IMR-90 (cell line): ENCODE measurements at regions not wholly inside any gene's neighbourhood (a gene's known extent, or its start where the extent isn't known, plus 50 kb on each side); places are given as distances from the start of the nearest gene placed in this dataset.

Experiments
- ATAC-seq: fragments of 200-7000 bp; cut with Tn5 transposase; 2 replicates; pipeline ENCODE4 v1.9.1; 2020; ENCODE audit warnings: low read depth, mild to moderate bottlenecking, moderate library complexity
- BruUV-seq: library from RNA; stranded (reverse); fragments of 400-500 nt; replicated peaks from 2 replicates; lab custom pipeline; 2021; lab: Mats Ljungman, UMichigan
- CTCF ChIA-PET: fragments of 300-600 bp; formaldehyde crosslinking; extraction: SDS; loops from one replicate; lab custom pipeline; 2021; ENCODE audit warnings: antibody characterized with exemption; lab: Yijun Ruan, JAX
- POLR2A ChIA-PET: fragments of 300-600 bp; sonication (Branson Sonifier 250); formaldehyde crosslinking; loops from one replicate; lab custom pipeline; 2022; ENCODE audit warnings: antibody characterized with exemption; ENCODE audit not compliant: unreplicated experiment; lab: Charles Lee
- DNase-seq: peaks from one replicate; pipeline ENCODE4 v3.0.0; 2013
- H2AFZ ChIP-seq: replicated peaks from 2 replicates; pipeline ENCODE3; 2013; ENCODE audit warnings: low read length, mild to moderate bottlenecking; ENCODE audit not compliant: poor library complexity
- H2AK5ac ChIP-seq: 2 replicates; pipeline ENCODE4 v1.6.1; 2013; ENCODE audit warnings: low read depth, low read length, inconsistent platforms
- H2AK9ac ChIP-seq: replicated peaks from 2 replicates; pipeline ENCODE3; 2013; ENCODE audit warnings: mild to moderate bottlenecking, low read depth, low read length, moderate library complexity; ENCODE audit not compliant: poor library complexity
- H2BK120ac ChIP-seq: 2 replicates; pipeline ENCODE4 v1.6.1; 2013; ENCODE audit warnings: low read depth, low read length, inconsistent platforms
- H2BK15ac ChIP-seq: 3 replicates; pipeline ENCODE4 v1.6.1; 2013; ENCODE audit warnings: low read depth, low read length, inconsistent platforms
- H2BK20ac ChIP-seq: 2 replicates; pipeline ENCODE4 v1.6.1; 2013; ENCODE audit warnings: low read depth, mild to moderate bottlenecking, inconsistent platforms, low read length, moderate library complexity
- H2BK5ac ChIP-seq: 2 replicates; pipeline ENCODE4 v1.6.1; 2013; ENCODE audit warnings: mild to moderate bottlenecking, low read depth, low read length, inconsistent platforms; ENCODE audit not compliant: poor library complexity, severe bottlenecking
- H3K14ac ChIP-seq: replicated peaks from 2 replicates; pipeline ENCODE4 v1.6.1; 2013; ENCODE audit warnings: low read depth, low read length, inconsistent platforms
- H3K18ac ChIP-seq: 2 replicates; pipeline ENCODE4 v1.6.1; 2013; ENCODE audit warnings: low read depth, low read length, control low read depth
- H3K23ac ChIP-seq: 2 replicates; pipeline ENCODE4 v1.6.1; 2013; ENCODE audit warnings: low read depth, low read length, inconsistent platforms
- H3K27ac ChIP-seq: 2 replicates; pipeline ENCODE4 v1.5.1; 2013; ENCODE audit warnings: mild to moderate bottlenecking, control low read depth, low read length; ENCODE audit not compliant: insufficient read depth
- H3K27me3 ChIP-seq: 2 replicates; pipeline ENCODE4 v1.6.1; 2013; ENCODE audit warnings: low read length; ENCODE audit not compliant: control insufficient read depth, insufficient read depth
- H3K36me3 ChIP-seq: 2 replicates; pipeline ENCODE4 v1.6.1; 2013; ENCODE audit warnings: low read length, mixed read lengths; ENCODE audit not compliant: control insufficient read depth, insufficient read depth
- H3K4ac ChIP-seq: 2 replicates; pipeline ENCODE4 v1.6.1; 2013; ENCODE audit warnings: low read depth, low read length, inconsistent platforms
- H3K4me1 ChIP-seq: 2 replicates; pipeline ENCODE4 v1.6.1; 2013; ENCODE audit warnings: low read length, mixed read lengths; ENCODE audit not compliant: control insufficient read depth, insufficient read depth
- H3K4me2 ChIP-seq: 2 replicates; pipeline ENCODE4 v1.6.1; 2013; ENCODE audit warnings: low read depth, mild to moderate bottlenecking, control low read depth, low read length, moderate library complexity
- H3K4me3 ChIP-seq: 2 replicates; pipeline ENCODE4 v1.5.1; 2013; ENCODE audit warnings: low read depth, mild to moderate bottlenecking, control low read depth, low read length, moderate library complexity; ENCODE audit not compliant: insufficient read depth
- H3K56ac ChIP-seq: 2 replicates; pipeline ENCODE4 v1.6.1; 2013; ENCODE audit warnings: low read length, inconsistent platforms; ENCODE audit not compliant: insufficient read depth; ENCODE audit errors: extremely low read depth
- H3K79me1 ChIP-seq, 2 experiments: 2 replicates each; pipeline ENCODE4 v1.6.1; 2013; ENCODE audit warnings: low read length in 2 of 2, inconsistent platforms in 1 of 2, low read depth in 1 of 2
- H3K9ac ChIP-seq: 2 replicates; pipeline ENCODE4 v1.6.1; 2013; ENCODE audit warnings: low read depth, low read length, control low read depth
- H3K9me1 ChIP-seq: 2 replicates; pipeline ENCODE4 v1.6.1; 2013; ENCODE audit warnings: low read length, inconsistent platforms; ENCODE audit not compliant: insufficient read depth
- H3K9me3 ChIP-seq: 2 replicates; pipeline ENCODE4 v1.6.1; 2013; ENCODE audit warnings: low read length; ENCODE audit not compliant: control insufficient read depth, insufficient read depth
- H4K20me1 ChIP-seq: 2 replicates; pipeline ENCODE4 v1.6.1; 2013; ENCODE audit warnings: low read length, inconsistent platforms; ENCODE audit not compliant: insufficient read depth
- H4K5ac ChIP-seq: 2 replicates; pipeline ENCODE4 v1.6.1; 2013; ENCODE audit warnings: mild to moderate bottlenecking, low read depth, low read length, control low read depth
- H4K8ac ChIP-seq, 2 experiments: 2 replicates each; pipeline ENCODE4 v1.6.1; 2013; ENCODE audit warnings: low read depth in 2 of 2, low read length in 2 of 2, control low read depth in 1 of 2, inconsistent platforms in 1 of 2
- H4K91ac ChIP-seq: 2 replicates; pipeline ENCODE4 v1.6.1; 2013; ENCODE audit warnings: low read depth, low read length, inconsistent platforms; ENCODE audit not compliant: insufficient read depth
- BHLHE40 ChIP-seq: fragments of 150-350 bp; IDR thresholded peaks from 2 replicates; pipeline ENCODE4 v1.6.1; 2016; ENCODE audit warnings: mild to moderate bottlenecking, low read depth, low read length
- CHD1 ChIP-seq: IDR thresholded peaks from 2 replicates; pipeline ENCODE4 v1.6.1; 2012; ENCODE audit warnings: low read depth, low read length, improper control_type of control experiment
- CTCF ChIP-seq: conservative IDR thresholded peaks from 2 replicates; pipeline ENCODE4 v1.5.1; 2012; ENCODE audit warnings: mild to moderate bottlenecking, low read depth, low read length, improper control_type of control experiment
- FOS ChIP-seq: fragments of 150-350 bp; IDR thresholded peaks from 2 replicates; pipeline ENCODE4 v1.6.1; 2016; ENCODE audit warnings: low read depth, low read length
- MAFK ChIP-seq: IDR thresholded peaks from 2 replicates; pipeline ENCODE4 v1.6.1; 2012; ENCODE audit warnings: low read depth, low read length, improper control_type of control experiment
- MXI1 ChIP-seq: IDR thresholded peaks from 2 replicates; pipeline ENCODE4 v1.6.1; 2012; ENCODE audit warnings: low read depth, mild to moderate bottlenecking, low read length, moderate library complexity, borderline replicate concordance
- NFE2L2 ChIP-seq: fragments of 150-350 bp; IDR thresholded peaks from 2 replicates; pipeline ENCODE4 v1.6.1; 2016; ENCODE audit warnings: low read depth, mild to moderate bottlenecking, low read length
- POLR2A ChIP-seq: IDR thresholded peaks from 2 replicates; pipeline ENCODE4 v1.6.1; 2012; ENCODE audit warnings: mild to moderate bottlenecking, low read depth, low read length
- RAD21 ChIP-seq: IDR thresholded peaks from 2 replicates; pipeline ENCODE4 v1.6.1; 2012; ENCODE audit warnings: low read length, improper control_type of control experiment
- RCOR1 ChIP-seq: IDR thresholded peaks from 2 replicates; pipeline ENCODE4 v1.6.1; 2012; ENCODE audit warnings: mild to moderate bottlenecking, low read length, improper control_type of control experiment; ENCODE audit not compliant: insufficient replicate concordance
- RFX5 ChIP-seq: IDR thresholded peaks from 2 replicates; pipeline ENCODE4 v1.8.0; 2012; ENCODE audit warnings: low read depth, mild to moderate bottlenecking, low read length, moderate library complexity
- SMC3 ChIP-seq: fragments of 150-350 bp; IDR thresholded peaks from 2 replicates; pipeline ENCODE4 v1.6.1; 2016; ENCODE audit warnings: low read depth, mild to moderate bottlenecking, antibody characterized with exemption, low read length, moderate library complexity
- WGBS, 2 experiments: methylation state at CpG; one replicate each; pipeline versions ENCODE4 v1.1.5 to v1.1.7; 2013; ENCODE audit warnings: missing lambda C conversion rate in 2 of 2; ENCODE audit not compliant: insufficient read length in 1 of 2; ENCODE audit errors: extremely low coverage in 2 of 2; 5-methylcytosine and 5-hydroxymethylcytosine counted together
- dilution Hi-C: fragments of 300-500 bp; cut with HindIII; formaldehyde crosslinking; loops from one replicate; pipeline ENCODE4 v1.14.3; 2018; ENCODE audit warnings: low sequenced_read_pairs; ENCODE audit not compliant: unreplicated experiment
- in situ Hi-C: fragments of 300-500 bp; cut with MboI; formaldehyde crosslinking; loops from 3 replicates; pipeline ENCODE4 v1.14.3; 2019; ENCODE audit warnings: low sequenced_read_pairs, inconsistent platforms, mixed read lengths
- intact Hi-C: fragments of 100-400 bp; cut with micrococcal nuclease; formaldehyde crosslinking; loops from 2 replicates; pipeline ENCODE4 v1.10.0; 2022

GRCh38 chr5:54754878-54755277, 230.5 kb downstream of the ESM1 start:
- H2BK120ac ChIP-seq: peak overlapping the region; percentile 99
- in situ Hi-C loops (loop anchor here (5.0 kb wide), 1 partner anchor 87 kb away; no protein-coding TSS in a partner anchor), intact Hi-C loops (loop anchor here (5.0 kb wide), 2 partner anchors 47 to 53 kb away; no protein-coding TSS in a partner anchor), dilution Hi-C loops (no loop called here)
- peaks cover 0 to 54% of the 10 kb centered on the region in 2 experiments; a peak in 2 of 4 replicates for H3K79me1 ChIP-seq
- TF ChIP-seq MXI1 (no peak), BHLHE40 (no peak), CHD1 (no peak), RAD21 (no peak), RFX5 (no peak), SMC3 (no peak), NFE2L2 (no peak), RCOR1 (no peak), CTCF (no peak), FOS (no peak), POLR2A (no peak), MAFK (no peak)
- ChIA-PET POLR2A (no interaction called here), CTCF (no interaction called here)
- H2AK5ac ChIP-seq: peak overlapping the region; percentile 97
- H2BK5ac ChIP-seq: peak overlapping the region; percentile 80
- H3K4me3 ChIP-seq: no peak overlapping the region
- H2BK15ac ChIP-seq: peak overlapping the region; percentile 96; the same call in 2 of the 3 replicates
- H3K4me2 ChIP-seq: peak overlapping the region; percentile 37; the same call in 1 of the 2 replicates
- H3K56ac ChIP-seq: peak overlapping the region; percentile 90; the same call in 1 of the 2 replicates
- BruUV-seq: no TSS peak
- H3K27me3 ChIP-seq: no peaks in the 10 kb centered on the region
- peak overlapping the region; percentile 96 for H3K14ac ChIP-seq
- H2BK20ac ChIP-seq: peak overlapping the region; percentile 86
- peak overlapping the region; percentile 78 for H3K23ac ChIP-seq
- peaks cover 29% of the 10 kb centered on the region for H3K4me1 ChIP-seq
- H2AK9ac ChIP-seq: peak overlapping the region; percentile 56
- peak overlapping the region; percentile 64 to 94 for H4K8ac ChIP-seq
- DNase-seq: no peak
- H3K27ac ChIP-seq: peak overlapping the region; percentile 94
- peak overlapping the region; percentile 22; the same call in 1 of the 2 replicates for H3K9ac ChIP-seq
- peaks cover 31% of the 10 kb centered on the region for H3K9me1 ChIP-seq
- H3K9me3 ChIP-seq: no peaks in the 10 kb centered on the region
- peak overlapping the region; percentile 98 for H3K4ac ChIP-seq
- H4K20me1 ChIP-seq: no peaks in the 10 kb centered on the region
- H3K18ac ChIP-seq: peak overlapping the region; percentile 95
- 67% methylated on average over 1 of the region's 2 CpGs; no CpG with 5 or more reads in 1 of the 2 experiments for WGBS, 2 experiments
- no peaks in the 10 kb centered on the region for H3K36me3 ChIP-seq
- H4K5ac ChIP-seq: peak overlapping the region; percentile 98
- peak overlapping the region; percentile 99 for H4K91ac ChIP-seq
- peak overlapping the region; percentile 60 for H2AFZ ChIP-seq
- no peak for ATAC-seq
